ENCODE measurements at regions not wholly inside any gene's neighbourhood (a gene's known extent, or its start where the extent isn't known, plus 50 kb on each side); places are given as distances from the start of the nearest gene placed in this dataset.

DNA sequence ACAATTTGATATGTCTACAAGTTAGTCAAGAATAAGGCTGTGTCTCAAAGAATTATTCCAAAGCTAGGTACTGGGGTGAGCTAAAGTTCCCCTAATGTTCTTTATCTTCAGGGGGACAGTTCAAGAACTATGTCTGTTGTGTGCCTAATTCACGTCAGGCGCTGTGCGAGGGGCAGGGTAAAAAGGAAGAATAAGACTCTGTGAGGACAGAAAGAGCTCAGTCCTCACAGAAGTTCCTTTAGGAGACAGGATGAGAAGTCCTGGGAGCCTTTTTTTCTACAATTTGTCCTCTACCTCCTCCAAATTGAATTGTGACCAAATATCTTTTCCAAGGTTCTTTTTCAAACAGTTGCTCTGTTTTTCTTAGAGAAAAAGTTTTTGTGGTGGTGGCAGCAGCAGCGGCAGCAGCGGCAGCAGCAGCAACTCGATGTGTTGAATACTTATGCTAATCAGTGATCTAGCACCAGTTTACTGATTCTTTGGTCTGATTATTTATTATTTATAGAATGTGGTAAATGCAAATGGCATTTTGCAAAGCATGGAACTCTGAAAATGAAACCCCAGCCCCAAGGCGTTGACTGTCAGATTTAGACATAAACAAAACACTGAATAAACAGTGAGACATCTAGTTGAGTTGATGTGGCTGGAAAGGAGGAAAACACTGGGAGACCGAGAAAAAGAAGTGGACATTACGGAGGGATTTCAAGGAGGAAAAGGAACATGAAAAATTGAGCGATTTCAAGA is 88.6 kb downstream of the GTPBP8 start:
- H3K27ac Mint-ChIP-seq = no peak overlapping the region
- no peaks in the 10 kb centered on the region for H3K4me1 Mint-ChIP-seq (ENCODE audit: low read depth)
- H3K4me3 Mint-ChIP-seq = no peak overlapping the region

DNA sequence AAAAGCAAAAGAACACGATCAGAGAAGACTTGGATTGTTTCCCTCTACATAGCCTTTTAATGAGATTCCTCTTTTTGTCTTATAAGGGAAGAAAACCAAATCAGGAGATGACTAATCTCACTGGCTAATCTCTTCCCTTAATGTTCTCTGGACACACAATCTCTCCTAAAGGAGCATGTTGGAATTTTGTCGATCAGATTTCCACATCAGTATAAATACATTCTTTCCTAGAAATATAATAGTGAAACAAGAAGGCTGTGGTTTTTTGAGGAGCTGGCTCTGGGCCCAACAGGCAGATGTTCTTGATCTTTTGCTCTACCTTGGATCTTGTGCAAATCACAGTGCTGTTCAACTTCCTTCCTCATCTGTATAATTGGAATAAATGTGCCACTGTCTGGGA is 94.0 kb downstream of the GTPBP8 start:
- no peaks in the 10 kb centered on the region for H3K36me3 Mint-ChIP-seq (ENCODE audit: insufficient read depth in 2 of 2)
- no peak overlapping the region for H3K4me3 Mint-ChIP-seq
- no peak overlapping the region for H3K27ac Mint-ChIP-seq
- peaks cover 7% of the 10 kb centered on the region for H3K4me1 Mint-ChIP-seq (ENCODE audit: low read depth)
- H3K9me3 Mint-ChIP-seq = no peaks in the 10 kb centered on the region
- ATAC-seq (replicated peaks in 1 of 2) = no peak
- no peaks in the 10 kb centered on the region for H3K27me3 Mint-ChIP-seq (ENCODE audit: low read depth)
- DNase-seq = no peak

More for the DNA sequence above, 88.6 kb downstream of the GTPBP8 start:
- H3K36me3 Mint-ChIP-seq (ENCODE audit: insufficient read depth in 2 of 2) = no peaks in the 10 kb centered on the region
- H3K9me3 Mint-ChIP-seq = peaks cover 0 to 1% of the 10 kb centered on the region in 2 donors
- ATAC-seq (replicated peaks in 1 of 2) = no peak
- no peaks in the 10 kb centered on the region for H3K27me3 Mint-ChIP-seq (ENCODE audit: low read depth)
- no peak for DNase-seq

GRCh38 chr3:113086560-113087461 is 96.0 kb downstream of the GTPBP8 start:
- H3K27me3 Mint-ChIP-seq (ENCODE audit: low read depth) = no peaks in the 10 kb centered on the region
- no peaks in the 10 kb centered on the region for H3K9me3 Mint-ChIP-seq
- DNase-seq (no peak), ATAC-seq (replicated peaks in 1 of 2) (peak; percentile 15 to 27)
- no peaks in the 10 kb centered on the region for H3K36me3 Mint-ChIP-seq (ENCODE audit: insufficient read depth in 2 of 2)
- H3K27ac Mint-ChIP-seq = no peak overlapping the region
- peaks cover 7% of the 10 kb centered on the region for H3K4me1 Mint-ChIP-seq (ENCODE audit: low read depth)
- peak overlapping the region in 1 of 2 donors; percentile 7 for H3K4me3 Mint-ChIP-seq

- Mint-ChIP-seq H3K4me3 (no peak overlapping the region), H3K27ac (no peak overlapping the region), H3K36me3 (ENCODE audit: insufficient read depth in 2 of 2) (no peaks in the 10 kb centered on the region), H3K9me3 (no peaks in the 10 kb centered on the region), H3K27me3 (ENCODE audit: low read depth) (no peaks in the 10 kb centered on the region), H3K4me1 (ENCODE audit: low read depth) (peaks cover 7% of the 10 kb centered on the region)
- ATAC-seq (replicated peaks in 1 of 2) = no peak
- no peak for DNase-seq
Measured at GRCh38 chr3:113088616-113089015, 97.8 kb downstream of the GTPBP8 start.

DNA sequence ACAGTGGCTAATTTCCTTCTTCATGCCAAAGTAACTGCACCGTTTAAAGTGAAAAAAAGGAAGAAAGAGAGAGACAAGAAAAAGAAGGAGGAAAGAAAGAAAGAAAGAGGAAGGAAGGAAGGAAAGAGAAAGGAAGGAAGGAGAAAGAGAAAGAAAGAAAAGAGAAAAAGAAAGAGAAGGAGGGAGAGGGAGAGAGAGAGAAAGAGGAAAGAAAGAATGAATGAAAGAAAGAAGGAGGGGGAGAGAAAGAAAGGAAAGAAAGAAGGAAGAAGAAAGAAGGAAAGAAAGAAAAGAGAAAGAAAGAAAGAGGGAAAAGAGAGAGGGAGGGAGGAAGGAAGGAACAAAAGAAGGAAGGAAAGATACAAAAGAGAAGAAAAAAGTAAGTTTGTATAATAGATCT is 100.6 kb downstream of the GTPBP8 start:
- H3K36me3 Mint-ChIP-seq (ENCODE audit: insufficient read depth in 2 of 2) = no peaks in the 10 kb centered on the region
- no peak overlapping the region for H3K4me3 Mint-ChIP-seq
- no peaks in the 10 kb centered on the region for H3K9me3 Mint-ChIP-seq
- ATAC-seq (replicated peaks in 1 of 2) (no peak), DNase-seq (no peak)
- H3K4me1 Mint-ChIP-seq (ENCODE audit: low read depth) = peaks cover 7% of the 10 kb centered on the region
- H3K27ac Mint-ChIP-seq = no peak overlapping the region
- no peaks in the 10 kb centered on the region for H3K27me3 Mint-ChIP-seq (ENCODE audit: low read depth)

- ATAC-seq (replicated peaks in 1 of 2) = no peak
- Mint-ChIP-seq H3K27me3 (ENCODE audit: low read depth) (no peaks in the 10 kb centered on the region), H3K9me3 (no peaks in the 10 kb centered on the region)
Measured at GRCh38 chr3:113092746-113093145, 102.0 kb downstream of the GTPBP8 start.

GRCh38 chr3:113094337-113095221 is 103.8 kb downstream of the GTPBP8 start:
- no peak overlapping the region for H3K27ac Mint-ChIP-seq
- no peak for DNase-seq
- H3K4me3 Mint-ChIP-seq = no peak overlapping the region
- no peaks in the 10 kb centered on the region for H3K36me3 Mint-ChIP-seq (ENCODE audit: insufficient read depth in 2 of 2)
- no peaks in the 10 kb centered on the region for H3K4me1 Mint-ChIP-seq (ENCODE audit: low read depth)
- no peak for ATAC-seq (replicated peaks in 1 of 2)
- peaks cover 0 to 2% of the 10 kb centered on the region in 2 donors for H3K9me3 Mint-ChIP-seq
- H3K27me3 Mint-ChIP-seq (ENCODE audit: low read depth) = no peaks in the 10 kb centered on the region

More at GRCh38 chr3:113092746-113093145, 102.0 kb downstream of the GTPBP8 start:
- H3K27ac Mint-ChIP-seq = no peak overlapping the region
- no peak overlapping the region for H3K4me3 Mint-ChIP-seq
- H3K36me3 Mint-ChIP-seq (ENCODE audit: insufficient read depth in 2 of 2) = no peaks in the 10 kb centered on the region
- no peaks in the 10 kb centered on the region for H3K4me1 Mint-ChIP-seq (ENCODE audit: low read depth)
- no peak for DNase-seq

GRCh38 chr3:113096188-113096892 is 105.6 kb downstream of the GTPBP8 start:
- Mint-ChIP-seq H3K9me3 (peaks cover 2% of the 10 kb centered on the region in 2 donors), H3K4me1 (ENCODE audit: low read depth) (peaks cover 6% of the 10 kb centered on the region), H3K27me3 (ENCODE audit: low read depth) (no peaks in the 10 kb centered on the region), H3K36me3 (ENCODE audit: insufficient read depth in 2 of 2) (no peaks in the 10 kb centered on the region), H3K27ac (no peak overlapping the region), H3K4me3 (no peak overlapping the region)
- no peak for ATAC-seq (replicated peaks in 1 of 2)
- DNase-seq = no peak

DNA sequence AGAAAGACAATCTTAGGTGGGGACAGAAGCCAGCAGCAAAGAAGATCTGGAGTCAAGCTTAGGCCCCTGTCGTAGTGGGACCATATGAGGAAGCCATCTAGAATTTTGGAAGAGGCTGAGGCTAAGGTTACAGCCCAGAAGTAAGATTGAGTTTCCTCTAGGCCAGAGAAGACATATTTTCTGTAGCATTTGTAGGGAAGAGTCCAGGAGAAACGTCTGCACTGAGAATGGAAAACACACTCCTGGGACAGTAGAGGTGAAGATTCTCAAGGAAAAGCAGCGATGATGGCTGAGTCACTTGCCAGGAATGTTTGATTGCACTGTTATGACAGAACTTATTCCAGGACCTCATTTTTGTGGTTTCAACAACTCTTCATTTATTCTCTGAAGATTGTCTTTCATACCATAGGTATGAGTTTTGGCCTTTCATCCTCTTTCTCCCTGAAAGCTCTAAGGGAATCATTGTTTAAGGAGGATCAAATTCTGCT is 107.2 kb downstream of the GTPBP8 start:
- Mint-ChIP-seq H3K9me3 (peaks cover 2 to 4% of the 10 kb centered on the region in 2 donors), H3K36me3 (ENCODE audit: insufficient read depth in 2 of 2) (no peaks in the 10 kb centered on the region), H3K4me1 (ENCODE audit: low read depth) (peaks cover 6% of the 10 kb centered on the region), H3K27me3 (ENCODE audit: low read depth) (no peaks in the 10 kb centered on the region), H3K4me3 (no peak overlapping the region), H3K27ac (no peak overlapping the region)
- no peak for DNase-seq
- no peak for ATAC-seq (replicated peaks in 1 of 2)

DNA sequence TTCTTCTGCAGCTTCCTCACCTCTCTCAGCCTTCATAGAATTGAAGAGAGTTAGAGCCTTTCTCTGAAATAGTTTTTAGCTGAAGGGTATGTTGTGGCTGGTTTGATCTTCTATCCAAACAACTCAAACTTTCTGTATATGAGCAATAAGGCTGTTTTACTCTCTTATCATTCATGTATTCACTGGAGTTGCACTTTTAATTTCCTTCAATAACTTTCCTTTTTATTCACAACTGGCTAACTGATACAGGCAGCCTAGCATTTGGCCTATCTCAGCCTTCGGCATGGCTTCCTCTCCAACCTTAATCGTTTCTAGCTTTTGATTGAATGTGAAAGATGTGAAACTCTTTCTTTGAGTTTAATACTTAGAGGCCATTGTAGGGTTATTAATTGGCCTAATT is 109.3 kb downstream of the GTPBP8 start:
- no peak overlapping the region for H3K27ac Mint-ChIP-seq
- no peaks in the 10 kb centered on the region for H3K27me3 Mint-ChIP-seq (ENCODE audit: low read depth)
- H3K4me1 Mint-ChIP-seq (ENCODE audit: low read depth) = peaks cover 6% of the 10 kb centered on the region
- no peaks in the 10 kb centered on the region for H3K36me3 Mint-ChIP-seq (ENCODE audit: insufficient read depth in 2 of 2)
- ATAC-seq (replicated peaks in 1 of 2) = peak; percentile 18 to 39
- H3K9me3 Mint-ChIP-seq = peaks cover 2 to 4% of the 10 kb centered on the region in 2 donors
- no peak overlapping the region for H3K4me3 Mint-ChIP-seq
- no peak for DNase-seq

- Mint-ChIP-seq H3K36me3 (ENCODE audit: insufficient read depth in 2 of 2) (no peaks in the 10 kb centered on the region), H3K27ac (no peak overlapping the region), H3K9me3 (peaks cover 2 to 4% of the 10 kb centered on the region in 2 donors), H3K4me1 (ENCODE audit: low read depth) (peaks cover 6% of the 10 kb centered on the region), H3K27me3 (ENCODE audit: low read depth) (no peaks in the 10 kb centered on the region), H3K4me3 (no peak overlapping the region)
- ATAC-seq (replicated peaks in 1 of 2) = no peak
- DNase-seq = no peak
Measured at GRCh38 chr3:113103588-113103987, 107.8 kb upstream of the BOC start.

DNA sequence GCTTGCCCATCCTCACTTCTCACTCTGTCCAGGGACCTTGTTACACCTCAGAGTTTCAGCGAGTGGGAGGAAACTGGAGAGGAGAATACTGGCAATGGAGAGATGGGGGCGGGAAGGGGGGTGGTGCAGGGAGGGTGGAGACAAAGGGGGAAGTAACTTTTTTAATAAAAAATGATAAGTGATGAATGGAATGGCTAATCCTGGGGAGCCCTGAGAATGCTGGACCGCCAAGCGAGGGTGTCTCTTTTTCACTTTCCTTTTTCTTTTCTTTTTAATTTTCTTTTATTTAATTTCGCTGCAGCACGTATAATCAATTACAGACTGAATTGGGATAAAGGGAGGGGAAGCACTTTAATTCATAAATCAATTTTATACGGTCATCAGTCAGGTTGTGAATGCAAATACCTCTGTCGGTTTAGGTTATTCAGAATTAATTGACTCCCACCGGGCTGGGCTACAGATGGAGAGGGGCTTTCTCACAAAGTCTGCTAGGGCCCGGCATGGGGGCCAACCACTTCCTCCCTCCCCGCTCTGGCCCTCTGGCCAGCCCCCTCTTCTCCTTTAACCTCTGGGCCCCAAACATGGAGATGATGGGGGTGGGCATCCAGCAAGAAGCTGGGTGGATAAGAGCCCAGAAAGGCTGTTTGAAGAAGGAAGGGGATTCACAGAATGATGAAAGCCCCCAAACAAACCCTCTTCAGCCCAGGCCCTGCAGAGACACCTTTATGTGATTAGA is 106.8 kb upstream of the BOC start:
- Mint-ChIP-seq H3K27me3 (ENCODE audit: low read depth) (no peaks in the 10 kb centered on the region), H3K4me3 (no peak overlapping the region), H3K9me3 (peaks cover 2% of the 10 kb centered on the region in 2 donors), H3K27ac (no peak overlapping the region), H3K4me1 (ENCODE audit: low read depth) (peaks cover 7% of the 10 kb centered on the region), H3K36me3 (ENCODE audit: insufficient read depth in 2 of 2) (no peaks in the 10 kb centered on the region)
- ATAC-seq (replicated peaks in 1 of 2) (no peak), DNase-seq (no peak)

Measured in activated T-cell treated with anti-CD3 and anti-CD28 coated beads, Interleukin-2, amount 50 U/mL, for 72 hours (primary cell).